HEK293 (cell line): ENCODE measurements at regions not wholly inside any gene's neighbourhood (a gene's known extent, or its start where the extent isn't known, plus 50 kb on each side); places are given as distances from the start of the nearest gene placed in this dataset.

Experiments used
- CTCF ChIA-PET: fragments of 350-600 bp; formaldehyde crosslinking; extraction: SDS; loops from one replicate; lab custom pipeline; 2021; ENCODE audit warnings: antibody characterized with exemption; lab: Yijun Ruan, JAX
- POLR2A ChIA-PET: fragments of 300-600 bp; formaldehyde crosslinking; extraction: SDS; loops from one replicate; lab custom pipeline; 2020; ENCODE audit warnings: antibody characterized with exemption, inconsistent platforms; lab: Yijun Ruan, JAX
- H3K27ac ChIP-seq: fragments of 200-500 bp; sonication (Bioruptor generic); 2 replicates; pipeline ENCODE4 v1.5.1; 2014; ENCODE audit warnings: low read depth, low read length, control low read depth, inconsistent platforms; ENCODE audit errors: extremely low read depth
- H3K36me3 ChIP-seq, 2 experiments: fragments of 200-500 bp in 1 of 2; sonication (Bioruptor generic) in 1 of 2; 1 replicate in 1 of 2; 2 replicates in 1 of 2; pipeline ENCODE4 v1.5.1; 2014 to 2017; ENCODE audit warnings: inconsistent platforms in 2 of 2, low read length in 2 of 2; ENCODE audit not compliant: control insufficient read depth in 2 of 2, insufficient read depth in 1 of 2
- H3K4me1 ChIP-seq: fragments of 200-500 bp; sonication (Bioruptor generic); 2 replicates; pipeline ENCODE4 v1.5.1; 2014; ENCODE audit warnings: mild to moderate bottlenecking, low read length, inconsistent platforms; ENCODE audit not compliant: control insufficient read depth, insufficient read depth
- H3K4me3 ChIP-seq: 2 replicates; pipeline ENCODE4 v1.5.1; 2011; ENCODE audit warnings: low read depth, mild to moderate bottlenecking, control low read depth, low read length, moderate library complexity
- H3K9me3 ChIP-seq: fragments of 200-500 bp; sonication (Bioruptor generic); 2 replicates; pipeline ENCODE4 v1.5.1; 2014; ENCODE audit warnings: low read depth, low read length, inconsistent platforms; ENCODE audit not compliant: control insufficient read depth, insufficient read depth
- IKZF3 ChIP-seq: fragments of 450-650 bp; IDR thresholded peaks from 2 replicates; pipeline ENCODE4 v1.5.0; 2018; ENCODE audit warnings: missing biosample characterization, mild to moderate bottlenecking, missing genetic modification characterization, moderate library complexity
- KLF7 ChIP-seq: fragments of 450-650 bp; formaldehyde crosslinking; IDR thresholded peaks from 2 replicates; pipeline ENCODE4 v1.5.1; 2016; ENCODE audit warnings: missing biosample characterization, missing genetic modification characterization, borderline replicate concordance
- MYNN ChIP-seq: fragments of 450-650 bp; formaldehyde crosslinking; IDR thresholded peaks from 2 replicates; pipeline ENCODE4 v1.5.1; 2016; ENCODE audit warnings: missing biosample characterization, missing genetic modification characterization, borderline replicate concordance
- MZF1 ChIP-seq: fragments of 450-650 bp; formaldehyde crosslinking; IDR thresholded peaks from 2 replicates; pipeline ENCODE4 v1.5.1; 2017; ENCODE audit warnings: missing biosample characterization, missing genetic modification characterization, borderline replicate concordance
- TCF7L2 ChIP-seq: IDR thresholded peaks from 2 replicates; pipeline ENCODE4 v1.6.1; 2011; ENCODE audit warnings: low read depth, mild to moderate bottlenecking, inconsistent platforms, low read length, moderate library complexity, borderline replicate concordance
- WT1 ChIP-seq: fragments of 450-650 bp; formaldehyde crosslinking; IDR thresholded peaks from 2 replicates; pipeline ENCODE4 v1.5.1; 2016; ENCODE audit warnings: missing biosample characterization, missing genetic modification characterization
- ZBTB7A ChIP-seq: fragments of 450-650 bp; formaldehyde crosslinking; IDR thresholded peaks from 2 replicates; pipeline ENCODE4 v1.5.1; 2016; ENCODE audit warnings: low read depth, missing biosample characterization, missing genetic modification characterization
- ZNF132 ChIP-seq: fragments of 450-650 bp; formaldehyde crosslinking; IDR thresholded peaks from 2 replicates; pipeline ENCODE4 v1.5.1; 2017; ENCODE audit warnings: missing biosample characterization, missing genetic modification characterization, borderline replicate concordance
- ZNF521 ChIP-seq: fragments of 450-650 bp; formaldehyde crosslinking; IDR thresholded peaks from 2 replicates; pipeline ENCODE4 v1.5.1; 2017; ENCODE audit warnings: missing biosample characterization, mild to moderate bottlenecking, missing genetic modification characterization
- ZNF544 ChIP-seq: fragments of 450-650 bp; formaldehyde crosslinking; IDR thresholded peaks from 2 replicates; pipeline ENCODE4 v1.5.0; 2017; ENCODE audit warnings: missing biosample characterization, missing genetic modification characterization
- ZNF555 ChIP-seq: fragments of 450-650 bp; formaldehyde crosslinking; conservative IDR thresholded peaks from 2 replicates; pipeline ENCODE4 v1.5.1; 2017; ENCODE audit warnings: missing biosample characterization, mild to moderate bottlenecking, missing genetic modification characterization, inconsistent platforms
- ZNF571 ChIP-seq: fragments of 450-650 bp; formaldehyde crosslinking; IDR thresholded peaks from 2 replicates; pipeline ENCODE4 v1.5.0; 2017; ENCODE audit warnings: missing biosample characterization, missing genetic modification characterization
- ZNF626 ChIP-seq: fragments of 450-650 bp; sonication (Bioruptor Pico); formaldehyde crosslinking; IDR thresholded peaks from 2 replicates; pipeline ENCODE4 v1.5.1; 2018; ENCODE audit warnings: missing biosample characterization, missing genetic modification characterization, inconsistent platforms
- ZNF645 ChIP-seq: fragments of 450-650 bp; formaldehyde crosslinking; IDR thresholded peaks from 2 replicates; pipeline ENCODE4; 2016; ENCODE audit warnings: missing biosample characterization, missing genetic modification characterization
- ZNF701 ChIP-seq: fragments of 450-650 bp; formaldehyde crosslinking; IDR thresholded peaks from 2 replicates; pipeline ENCODE4 v1.5.1; 2016; ENCODE audit warnings: missing biosample characterization, missing genetic modification characterization
- TF ChIP-seq, protein P1 (sequence below): fragments of 450-650 bp; formaldehyde crosslinking; IDR thresholded peaks from 2 replicates; pipeline ENCODE4 v1.5.1; 2017; ENCODE audit warnings: missing biosample characterization, missing genetic modification characterization
- TF ChIP-seq, protein P2 (sequence below): fragments of 450-650 bp; formaldehyde crosslinking; IDR thresholded peaks from 2 replicates; pipeline ENCODE4 v1.5.1; 2016; ENCODE audit warnings: missing biosample characterization, missing genetic modification characterization
- TF ChIP-seq, protein P3 (sequence below): fragments of 450-650 bp; formaldehyde crosslinking; IDR thresholded peaks from 2 replicates; pipeline ENCODE4 v1.5.0; 2017; ENCODE audit warnings: missing biosample characterization, missing genetic modification characterization, borderline replicate concordance
- TF ChIP-seq, protein P4 (sequence below): fragments of 450-650 bp; formaldehyde crosslinking; IDR thresholded peaks from 2 replicates; pipeline ENCODE4 v1.5.1; 2017; ENCODE audit warnings: missing biosample characterization, mild to moderate bottlenecking, missing genetic modification characterization, moderate library complexity

DNA sequence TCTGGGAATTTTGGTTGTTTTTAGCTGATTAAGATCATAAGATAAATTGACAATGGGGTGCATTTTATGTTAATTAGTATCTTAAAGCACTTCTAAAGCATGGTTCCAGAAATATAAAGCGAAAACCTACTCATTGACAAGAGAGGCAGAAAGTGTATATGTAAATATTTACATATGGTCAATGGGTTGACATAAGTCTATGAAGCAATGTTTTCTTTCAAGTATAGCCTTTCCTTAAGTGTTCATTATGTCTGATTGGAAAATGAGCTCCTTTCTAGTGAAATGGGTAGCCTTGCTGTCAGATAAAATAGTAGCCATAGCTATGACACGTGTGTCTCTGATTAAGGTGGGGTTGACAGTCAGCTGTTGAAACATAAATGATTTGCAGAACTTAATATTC lies 365.2 kb upstream of the AGTR1 start:
- Histone ChIP-seq H3K9me3 (no peaks in the 10 kb centered on the region), H3K4me3 (no peak overlapping the region)
- CTCF ChIA-PET, result interaction anchor here (0.5 to 1.0 kb wide), 2 partner anchors 23 to 1159 kb away, joined by 3 to 4 read pairs; no protein-coding TSS in a partner anchor

GRCh38 chr3:148333091-148333490 lies 364.6 kb upstream of the AGTR1 start:
- ChIA-PET POLR2A (no interaction called here), CTCF (no interaction called here)
- TF ChIP-seq ZNF645 (tag by site-specific recombination), result no peak
- no peak for TF ChIP-seq ZNF555
- no peak for TF ChIP-seq IKZF3 (tag by site-specific recombination)
- TF ChIP-seq ZNF544 (tag by site-specific recombination), result no peak
- no peak for TF ChIP-seq ZNF626 (tag by site-specific recombination)
- no peak for TF ChIP-seq ZNF701 (tag by site-specific recombination)
- TF ChIP-seq ZBTB7A, result no peak
- no peak for TF ChIP-seq ZNF132 (tag by site-specific recombination)
- TF ChIP-seq ZNF571 (tag by site-specific recombination), result no peak
- TF ChIP-seq ZNF521 (tag by site-specific recombination), result no peak
- no peak for TF ChIP-seq MZF1 (tag by site-specific recombination)
- TF ChIP-seq MYNN (tag by site-specific recombination), result no peak
- TF ChIP-seq, protein P1, sequence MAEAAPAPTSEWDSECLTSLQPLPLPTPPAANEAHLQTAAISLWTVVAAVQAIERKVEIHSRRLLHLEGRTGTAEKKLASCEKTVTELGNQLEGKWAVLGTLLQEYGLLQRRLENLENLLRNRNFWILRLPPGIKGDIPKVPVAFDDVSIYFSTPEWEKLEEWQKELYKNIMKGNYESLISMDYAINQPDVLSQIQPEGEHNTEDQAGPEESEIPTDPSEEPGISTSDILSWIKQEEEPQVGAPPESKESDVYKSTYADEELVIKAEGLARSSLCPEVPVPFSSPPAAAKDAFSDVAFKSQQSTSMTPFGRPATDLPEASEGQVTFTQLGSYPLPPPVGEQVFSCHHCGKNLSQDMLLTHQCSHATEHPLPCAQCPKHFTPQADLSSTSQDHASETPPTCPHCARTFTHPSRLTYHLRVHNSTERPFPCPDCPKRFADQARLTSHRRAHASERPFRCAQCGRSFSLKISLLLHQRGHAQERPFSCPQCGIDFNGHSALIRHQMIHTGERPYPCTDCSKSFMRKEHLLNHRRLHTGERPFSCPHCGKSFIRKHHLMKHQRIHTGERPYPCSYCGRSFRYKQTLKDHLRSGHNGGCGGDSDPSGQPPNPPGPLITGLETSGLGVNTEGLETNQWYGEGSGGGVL (tag by site-specific recombination), result no peak
- TF ChIP-seq, protein P2, sequence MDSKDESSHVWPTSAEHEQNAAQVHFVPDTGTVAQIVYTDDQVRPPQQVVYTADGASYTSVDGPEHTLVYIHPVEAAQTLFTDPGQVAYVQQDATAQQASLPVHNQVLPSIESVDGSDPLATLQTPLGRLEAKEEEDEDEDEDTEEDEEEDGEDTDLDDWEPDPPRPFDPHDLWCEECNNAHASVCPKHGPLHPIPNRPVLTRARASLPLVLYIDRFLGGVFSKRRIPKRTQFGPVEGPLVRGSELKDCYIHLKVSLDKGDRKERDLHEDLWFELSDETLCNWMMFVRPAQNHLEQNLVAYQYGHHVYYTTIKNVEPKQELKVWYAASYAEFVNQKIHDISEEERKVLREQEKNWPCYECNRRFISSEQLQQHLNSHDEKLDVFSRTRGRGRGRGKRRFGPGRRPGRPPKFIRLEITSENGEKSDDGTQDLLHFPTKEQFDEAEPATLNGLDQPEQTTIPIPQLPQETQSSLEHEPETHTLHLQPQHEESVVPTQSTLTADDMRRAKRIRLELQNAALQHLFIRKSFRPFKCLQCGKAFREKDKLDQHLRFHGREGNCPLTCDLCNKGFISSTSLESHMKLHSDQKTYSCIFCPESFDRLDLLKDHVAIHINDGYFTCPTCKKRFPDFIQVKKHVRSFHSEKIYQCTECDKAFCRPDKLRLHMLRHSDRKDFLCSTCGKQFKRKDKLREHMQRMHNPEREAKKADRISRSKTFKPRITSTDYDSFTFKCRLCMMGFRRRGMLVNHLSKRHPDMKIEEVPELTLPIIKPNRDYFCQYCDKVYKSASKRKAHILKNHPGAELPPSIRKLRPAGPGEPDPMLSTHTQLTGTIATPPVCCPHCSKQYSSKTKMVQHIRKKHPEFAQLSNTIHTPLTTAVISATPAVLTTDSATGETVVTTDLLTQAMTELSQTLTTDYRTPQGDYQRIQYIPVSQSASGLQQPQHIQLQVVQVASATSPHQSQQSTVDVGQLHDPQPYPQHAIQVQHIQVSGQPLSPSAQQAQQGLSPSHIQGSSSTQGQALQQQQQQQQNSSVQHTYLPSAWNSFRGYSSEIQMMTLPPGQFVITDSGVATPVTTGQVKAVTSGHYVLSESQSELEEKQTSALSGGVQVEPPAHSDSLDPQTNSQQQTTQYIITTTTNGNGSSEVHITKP (tag by site-specific recombination), result no peak
- H3K4me3 ChIP-seq, result no peak overlapping the region
- H3K27ac ChIP-seq, result no peak overlapping the region
- no peaks in the 10 kb centered on the region for H3K9me3 ChIP-seq
- no peaks in the 10 kb centered on the region for H3K36me3 ChIP-seq
- peaks cover 5% of the 10 kb centered on the region for H3K4me1 ChIP-seq

More for the DNA sequence above, 365.2 kb upstream of the AGTR1 start:
- H3K27ac ChIP-seq, result no peak overlapping the region
- no peaks in the 10 kb centered on the region for H3K36me3 ChIP-seq
- TF ChIP-seq, protein P3, sequence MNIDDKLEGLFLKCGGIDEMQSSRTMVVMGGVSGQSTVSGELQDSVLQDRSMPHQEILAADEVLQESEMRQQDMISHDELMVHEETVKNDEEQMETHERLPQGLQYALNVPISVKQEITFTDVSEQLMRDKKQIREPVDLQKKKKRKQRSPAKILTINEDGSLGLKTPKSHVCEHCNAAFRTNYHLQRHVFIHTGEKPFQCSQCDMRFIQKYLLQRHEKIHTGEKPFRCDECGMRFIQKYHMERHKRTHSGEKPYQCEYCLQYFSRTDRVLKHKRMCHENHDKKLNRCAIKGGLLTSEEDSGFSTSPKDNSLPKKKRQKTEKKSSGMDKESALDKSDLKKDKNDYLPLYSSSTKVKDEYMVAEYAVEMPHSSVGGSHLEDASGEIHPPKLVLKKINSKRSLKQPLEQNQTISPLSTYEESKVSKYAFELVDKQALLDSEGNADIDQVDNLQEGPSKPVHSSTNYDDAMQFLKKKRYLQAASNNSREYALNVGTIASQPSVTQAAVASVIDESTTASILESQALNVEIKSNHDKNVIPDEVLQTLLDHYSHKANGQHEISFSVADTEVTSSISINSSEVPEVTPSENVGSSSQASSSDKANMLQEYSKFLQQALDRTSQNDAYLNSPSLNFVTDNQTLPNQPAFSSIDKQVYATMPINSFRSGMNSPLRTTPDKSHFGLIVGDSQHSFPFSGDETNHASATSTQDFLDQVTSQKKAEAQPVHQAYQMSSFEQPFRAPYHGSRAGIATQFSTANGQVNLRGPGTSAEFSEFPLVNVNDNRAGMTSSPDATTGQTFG (tag by site-specific recombination), result no peak
- TF ChIP-seq KLF7 (tag by site-specific recombination), result no peak
- TF ChIP-seq, protein P4, sequence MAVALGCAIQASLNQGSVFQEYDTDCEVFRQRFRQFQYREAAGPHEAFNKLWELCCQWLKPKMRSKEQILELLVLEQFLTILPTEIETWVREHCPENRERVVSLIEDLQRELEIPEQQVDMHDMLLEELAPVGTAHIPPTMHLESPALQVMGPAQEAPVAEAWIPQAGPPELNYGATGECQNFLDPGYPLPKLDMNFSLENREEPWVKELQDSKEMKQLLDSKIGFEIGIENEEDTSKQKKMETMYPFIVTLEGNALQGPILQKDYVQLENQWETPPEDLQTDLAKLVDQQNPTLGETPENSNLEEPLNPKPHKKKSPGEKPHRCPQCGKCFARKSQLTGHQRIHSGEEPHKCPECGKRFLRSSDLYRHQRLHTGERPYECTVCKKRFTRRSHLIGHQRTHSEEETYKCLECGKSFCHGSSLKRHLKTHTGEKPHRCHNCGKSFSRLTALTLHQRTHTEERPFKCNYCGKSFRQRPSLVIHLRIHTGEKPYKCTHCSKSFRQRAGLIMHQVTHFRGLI (tag by site-specific recombination), result no peak
- TF ChIP-seq TCF7L2, result peak; percentile 73; the same call in 1 of the 2 replicates
- 0 out of 2 replicates have a peak, but pooled peaks have one; percentile 32 for TF ChIP-seq WT1
- POLR2A ChIA-PET, result no interaction called here
- peaks cover 5% of the 10 kb centered on the region for H3K4me1 ChIP-seq
